ENCODE measurements at regions not wholly inside any gene's neighbourhood (a gene's known extent, or its start where the extent isn't known, plus 50 kb on each side); places are given as distances from the start of the nearest gene placed in this dataset.

DNA sequence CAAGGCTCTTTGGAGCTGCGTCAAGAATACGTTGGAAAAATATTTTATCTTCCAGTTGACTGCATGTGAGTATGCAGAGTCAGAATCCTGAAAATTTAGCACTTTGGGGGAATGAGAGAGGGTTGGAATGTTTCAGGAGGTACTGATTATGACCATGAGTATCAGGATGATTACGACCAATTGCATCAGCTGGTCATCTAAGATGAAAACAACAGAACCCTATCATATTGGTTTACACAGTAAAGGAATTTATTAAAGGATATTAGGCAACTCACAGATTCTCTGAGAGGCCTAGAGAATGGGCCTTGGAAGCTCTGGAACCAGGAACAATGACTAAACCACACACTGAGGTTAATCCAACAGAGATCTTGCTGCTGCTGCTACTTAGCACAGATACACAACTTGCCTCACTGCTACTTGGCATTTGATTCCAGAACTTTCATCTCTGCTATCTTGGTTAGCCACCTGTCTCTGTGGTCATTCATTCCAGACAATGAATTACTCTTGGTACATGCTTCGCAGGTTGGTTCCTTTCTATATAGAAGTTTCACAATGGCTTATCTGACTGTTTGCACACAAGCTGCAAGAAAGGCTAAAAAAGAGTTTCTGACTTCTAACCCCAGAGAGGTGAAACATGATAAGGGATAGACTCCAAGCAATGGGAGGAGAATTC, 68.0 kb upstream of the CTTNBP2 start:
- Histone ChIP-seq H3K27ac (no peak overlapping the region), H3K36me3 (no peaks in the 10 kb centered on the region), H3K27me3 (no peaks in the 10 kb centered on the region), H3K4me3 (no peak overlapping the region), H3K4me1 (no peaks in the 10 kb centered on the region), H3K9me3 (no peaks in the 10 kb centered on the region)
- ATAC-seq (no peak), DNase-seq (no peak)
- intact Hi-C loops (cut with DNase I; ENCODE audit: low total_unique reads) (no loop called here), in situ Hi-C loops (cut with MboI; ENCODE audit: low sequenced_read_pairs in 4 of 4) (no loop called here)
- TF ChIP-seq CTCF (IDR thresholded peaks at IDR 0.05 in 4 of 5, conservative IDR thresholded peaks at IDR 0.05 in 1 of 5) (no peak), POLR2A (IDR thresholded peaks at IDR 0.05) (no peak)

DNA sequence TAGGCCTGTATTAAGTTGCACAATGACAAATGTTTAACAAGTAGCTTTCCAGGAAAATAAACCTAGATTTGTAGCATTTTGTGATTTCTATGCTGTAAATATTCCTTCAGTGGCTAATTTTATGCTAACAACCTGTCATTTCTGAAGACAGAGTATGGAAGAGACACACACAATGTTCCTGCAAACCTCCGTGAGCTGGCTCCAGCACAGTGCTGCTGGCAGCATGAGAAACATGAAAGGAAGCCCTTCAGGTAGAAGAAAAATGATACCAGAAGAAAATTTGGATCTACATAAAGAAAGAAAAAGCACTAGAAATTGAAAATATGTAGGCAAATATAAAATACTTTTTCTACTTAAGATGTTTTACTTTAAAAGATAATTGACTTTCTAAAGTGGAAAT, 69.5 kb upstream of the CTTNBP2 start:
- Histone ChIP-seq H3K36me3 (no peaks in the 10 kb centered on the region), H3K4me3 (no peak overlapping the region), H3K27me3 (no peaks in the 10 kb centered on the region), H3K4me1 (no peaks in the 10 kb centered on the region), H3K9me3 (no peaks in the 10 kb centered on the region), H3K27ac (no peak overlapping the region)
- no peak for TF ChIP-seq CTCF (IDR thresholded peaks at IDR 0.05 in 4 of 5, conservative IDR thresholded peaks at IDR 0.05 in 1 of 5)
- TF ChIP-seq POLR2A (IDR thresholded peaks at IDR 0.05): no peak
- intact Hi-C loops (cut with DNase I; ENCODE audit: low total_unique reads) (no loop called here), in situ Hi-C loops (cut with MboI; ENCODE audit: low sequenced_read_pairs in 4 of 4) (no loop called here)
- DNase-seq (no peak), ATAC-seq (no peak)

DNA sequence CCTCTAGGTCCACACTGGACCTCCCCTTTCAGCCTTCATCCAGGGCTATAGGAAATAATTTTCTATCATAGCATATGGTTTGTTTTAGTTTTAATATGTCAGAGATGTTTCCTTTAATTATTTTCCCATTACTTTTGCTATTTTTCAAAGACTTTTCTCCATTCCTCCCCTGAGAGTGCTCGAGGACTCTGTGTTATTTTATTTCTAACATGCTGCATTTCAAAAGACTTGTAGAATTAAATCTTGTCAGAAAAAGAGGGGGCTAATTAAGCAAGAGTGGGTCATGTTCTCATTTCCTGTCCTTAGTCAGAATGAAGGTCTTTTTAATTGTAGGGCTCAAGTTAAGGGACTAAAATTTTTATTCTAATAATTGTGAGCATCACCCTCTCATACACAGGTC, 71.6 kb upstream of the CTTNBP2 start:
- H3K9me3 ChIP-seq: no peaks in the 10 kb centered on the region
- intact Hi-C loops (cut with DNase I; ENCODE audit: low total_unique reads): no loop called here
- H3K27ac ChIP-seq: no peak overlapping the region
- H3K4me1 ChIP-seq: no peaks in the 10 kb centered on the region
- H3K36me3 ChIP-seq: no peaks in the 10 kb centered on the region
- no peak for ATAC-seq
- DNase-seq: no peak
- H3K4me3 ChIP-seq: no peak overlapping the region
- TF ChIP-seq POLR2A (IDR thresholded peaks at IDR 0.05) (no peak), CTCF (IDR thresholded peaks at IDR 0.05 in 4 of 5, conservative IDR thresholded peaks at IDR 0.05 in 1 of 5) (no peak)
- in situ Hi-C loops (cut with MboI; ENCODE audit: low sequenced_read_pairs in 4 of 4): no loop called here
- no peaks in the 10 kb centered on the region for H3K27me3 ChIP-seq

- in situ Hi-C loops (cut with MboI; ENCODE audit: low sequenced_read_pairs in 4 of 4): no loop called here
- DNase-seq (no peak), ATAC-seq (no peak)
- Histone ChIP-seq H3K36me3 (no peaks in the 10 kb centered on the region), H3K9me3 (no peaks in the 10 kb centered on the region), H3K27me3 (no peaks in the 10 kb centered on the region), H3K4me3 (no peak overlapping the region), H3K4me1 (no peaks in the 10 kb centered on the region), H3K27ac (no peak overlapping the region)
- intact Hi-C loops (cut with DNase I; ENCODE audit: low total_unique reads): no loop called here
- no peak for TF ChIP-seq POLR2A (IDR thresholded peaks at IDR 0.05)
- no peak for TF ChIP-seq CTCF (IDR thresholded peaks at IDR 0.05 in 4 of 5, conservative IDR thresholded peaks at IDR 0.05 in 1 of 5)
These were observed 73.0 kb upstream of the CTTNBP2 start for GRCh38 chr7:117946151-117946633.

- in situ Hi-C loops (cut with MboI; ENCODE audit: low sequenced_read_pairs in 4 of 4) (no loop called here), intact Hi-C loops (cut with DNase I; ENCODE audit: low total_unique reads) (no loop called here)
- ATAC-seq (no peak), DNase-seq (no peak)
- no peaks in the 10 kb centered on the region for H3K27me3 ChIP-seq
- H3K4me3 ChIP-seq: no peak overlapping the region
- TF ChIP-seq POLR2A (IDR thresholded peaks at IDR 0.05) (no peak), CTCF (IDR thresholded peaks at IDR 0.05 in 4 of 5, conservative IDR thresholded peaks at IDR 0.05 in 1 of 5) (no peak)
- no peaks in the 10 kb centered on the region for H3K9me3 ChIP-seq
- H3K4me1 ChIP-seq: no peaks in the 10 kb centered on the region
- no peaks in the 10 kb centered on the region for H3K36me3 ChIP-seq
- H3K27ac ChIP-seq: no peak overlapping the region
These were observed 76.0 kb upstream of the CTTNBP2 start for GRCh38 chr7:117949232-117949631.
